Upper lobe of left lung (tissue), 4 donors: ENCODE measurements at regions not wholly inside any gene's neighbourhood (a gene's known extent, or its start where the extent isn't known, plus 50 kb on each side); places are given as distances from the start of the nearest gene placed in this dataset.

Source experiments
- EP300 ChIP-seq, 4 donors: sonication (generic); formaldehyde crosslinking; IDR thresholded peaks; one replicate each; pipeline ENCODE4 v1.5.1; 2017; ENCODE audit warnings: antibody characterized with exemption in 4 of 4, control low read depth in 2 of 4
- POLR2A ChIP-seq, 4 donors: fragments of 450-650 bp; IDR thresholded peaks; one replicate each; pipeline ENCODE4 v1.5.1; 2016 to 2017; ENCODE audit warnings: antibody characterized with exemption in 4 of 4, mild to moderate bottlenecking in 2 of 4
- TF ChIP-seq, protein P1 (sequence below), 6 experiments: fragments of 450-650 bp in 4 of 6; fragments of 200-600 bp in 2 of 6; sonication (generic) in 2 of 6; IDR thresholded peaks; one replicate each; pipeline ENCODE4 v1.5.1; 2016 to 2019; ENCODE audit warnings: antibody characterized with exemption in 6 of 6

- TF ChIP-seq POLR2A (IDR thresholded peaks at IDR 0.05) (no peak), EP300 (IDR thresholded peaks at IDR 0.05) (no peak)
- TF ChIP-seq, protein P1, sequence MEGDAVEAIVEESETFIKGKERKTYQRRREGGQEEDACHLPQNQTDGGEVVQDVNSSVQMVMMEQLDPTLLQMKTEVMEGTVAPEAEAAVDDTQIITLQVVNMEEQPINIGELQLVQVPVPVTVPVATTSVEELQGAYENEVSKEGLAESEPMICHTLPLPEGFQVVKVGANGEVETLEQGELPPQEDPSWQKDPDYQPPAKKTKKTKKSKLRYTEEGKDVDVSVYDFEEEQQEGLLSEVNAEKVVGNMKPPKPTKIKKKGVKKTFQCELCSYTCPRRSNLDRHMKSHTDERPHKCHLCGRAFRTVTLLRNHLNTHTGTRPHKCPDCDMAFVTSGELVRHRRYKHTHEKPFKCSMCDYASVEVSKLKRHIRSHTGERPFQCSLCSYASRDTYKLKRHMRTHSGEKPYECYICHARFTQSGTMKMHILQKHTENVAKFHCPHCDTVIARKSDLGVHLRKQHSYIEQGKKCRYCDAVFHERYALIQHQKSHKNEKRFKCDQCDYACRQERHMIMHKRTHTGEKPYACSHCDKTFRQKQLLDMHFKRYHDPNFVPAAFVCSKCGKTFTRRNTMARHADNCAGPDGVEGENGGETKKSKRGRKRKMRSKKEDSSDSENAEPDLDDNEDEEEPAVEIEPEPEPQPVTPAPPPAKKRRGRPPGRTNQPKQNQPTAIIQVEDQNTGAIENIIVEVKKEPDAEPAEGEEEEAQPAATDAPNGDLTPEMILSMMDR (IDR thresholded peaks at IDR 0.05), result no peak
These were observed 100.3 kb upstream of the TPRG1 start for GRCh38 chr3:189071446-189071845.
